ENCODE measurements at regions not wholly inside any gene's neighbourhood (a gene's known extent, or its start where the extent isn't known, plus 50 kb on each side); places are given as distances from the start of the nearest gene placed in this dataset.
"Not testable (repeated sequence)": the region's sequence is repeated elsewhere in the genome, so short reads cannot be mapped to it uniquely, and the experiment has no call there.

DNA sequence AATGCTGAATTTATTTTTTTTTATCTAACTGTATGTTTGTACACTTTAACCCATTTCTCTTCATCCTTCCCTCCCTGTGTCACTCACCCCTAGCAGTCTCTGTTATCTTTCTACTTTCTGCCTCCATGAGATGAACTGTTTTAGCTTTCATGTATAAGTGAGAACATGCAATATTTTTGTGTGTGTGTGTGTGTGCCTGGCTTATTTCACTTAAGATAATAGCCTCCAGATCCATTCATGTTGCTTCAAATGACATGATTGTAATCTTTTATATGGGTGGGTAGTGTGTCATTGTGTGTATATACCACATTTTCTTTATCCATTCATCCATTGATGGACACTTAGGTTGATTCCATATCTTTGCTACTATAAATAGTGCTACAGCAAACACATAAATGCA lies 1023.9 kb downstream of the TLE1 start:
- Mint-ChIP-seq H3K9me3 (peaks cover 21% of the 10 kb centered on the region), H3K4me1 (no peaks in the 10 kb centered on the region), H3K27ac (no peak overlapping the region), H3K4me3 (no peak overlapping the region), H3K36me3 (peaks cover 5% of the 10 kb centered on the region)
- ATAC-seq (no peak), DNase-seq (ENCODE audit: low spot score in 2 of 2) (no peak)

DNA sequence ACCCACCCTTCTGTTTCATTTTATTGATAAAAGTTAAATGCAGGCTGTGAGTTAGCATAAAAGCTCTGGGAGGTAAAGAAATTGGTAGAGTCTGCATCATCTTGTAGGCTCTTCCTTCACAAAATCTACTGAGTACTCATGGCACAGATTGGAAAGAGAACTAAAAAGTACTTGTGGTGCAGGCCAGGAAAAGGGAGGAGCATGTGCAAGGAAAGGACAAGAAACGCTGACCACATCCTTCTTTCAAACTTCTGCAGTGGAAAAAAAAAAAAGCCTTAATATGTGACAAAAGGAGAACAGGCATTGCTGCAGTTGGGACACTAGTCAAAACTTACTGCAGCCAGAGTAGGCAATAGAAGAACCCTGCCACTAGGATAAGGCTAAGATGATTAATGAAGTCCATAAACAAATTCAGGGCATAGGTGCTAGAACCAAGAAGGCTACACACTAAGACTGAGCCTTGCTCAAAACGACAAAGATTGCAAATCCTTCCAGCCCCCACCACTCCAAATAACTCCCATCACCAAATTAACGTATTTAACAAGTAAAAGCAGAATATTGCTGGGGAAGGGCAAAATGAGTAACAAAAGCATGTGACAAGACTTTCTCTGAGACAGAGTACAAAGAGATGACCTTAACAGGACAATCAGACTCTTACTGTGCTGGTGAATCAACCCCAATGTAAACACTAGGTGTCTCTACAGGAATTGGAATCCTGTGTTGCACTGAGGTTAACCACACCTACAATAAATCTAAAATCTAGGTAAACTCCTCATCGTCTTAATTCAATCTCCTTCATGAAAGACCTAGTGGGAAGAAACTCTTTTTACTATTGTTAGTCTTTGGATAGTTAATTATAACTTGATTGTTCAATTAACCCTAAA lies 1024.8 kb downstream of the TLE1 start:
- Mint-ChIP-seq H3K9me3 (peaks cover 21% of the 10 kb centered on the region), H3K27ac (no peak overlapping the region), H3K4me1 (no peaks in the 10 kb centered on the region), H3K4me3 (no peak overlapping the region), H3K36me3 (peaks cover 5% of the 10 kb centered on the region)
- DNase-seq (ENCODE audit: low spot score in 2 of 2) (no peak), ATAC-seq (no peak)

DNA sequence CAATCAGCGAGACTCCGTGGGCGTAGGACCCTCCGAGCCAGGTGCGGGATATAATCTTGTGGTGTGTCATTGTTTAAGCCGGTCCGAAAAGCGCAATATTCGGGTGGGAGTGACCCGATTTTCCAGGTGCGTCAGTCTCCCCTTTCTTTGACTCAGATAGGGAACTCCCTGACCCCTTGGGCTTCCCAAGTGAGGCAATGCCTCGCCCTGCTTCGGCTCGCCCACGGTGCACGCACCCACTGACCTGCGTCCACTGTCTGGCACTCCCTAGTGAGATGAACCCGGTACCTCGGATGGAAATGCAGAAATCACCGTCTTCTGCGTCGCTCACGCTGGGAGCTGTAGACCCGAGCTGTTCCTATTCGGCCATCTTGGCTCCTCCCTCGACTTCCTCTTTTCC lies 1029.6 kb downstream of the TLE1 start:
- DNase-seq (ENCODE audit: low spot score in 2 of 2); H3K4me1 Mint-ChIP-seq; ATAC-seq; H3K27ac Mint-ChIP-seq; H3K36me3 Mint-ChIP-seq; H3K4me3 Mint-ChIP-seq: not testable (repeated sequence)
- H3K9me3 Mint-ChIP-seq, result peaks cover 12% of the 10 kb centered on the region

DNA sequence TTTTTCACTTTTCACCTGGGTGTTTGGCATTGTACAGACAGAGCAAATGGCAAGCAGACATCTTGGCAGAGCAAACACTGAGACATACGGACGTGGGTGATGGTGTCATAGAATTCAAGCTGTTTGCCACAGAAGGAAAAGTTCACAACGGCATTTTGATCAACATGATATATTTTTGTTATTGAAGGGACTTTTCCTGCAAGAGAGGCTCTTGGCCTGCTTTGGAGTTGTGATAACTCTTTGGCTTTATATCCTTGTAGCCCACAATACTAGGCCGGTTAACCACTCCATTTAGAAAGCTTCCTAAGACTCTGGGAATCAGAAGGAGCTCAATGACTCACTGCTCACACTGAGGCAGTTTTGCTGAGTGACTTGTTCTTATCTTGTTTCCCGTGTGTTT lies 1038.3 kb downstream of the TLE1 start:
- ATAC-seq, result no peak
- Mint-ChIP-seq H3K27ac (no peak overlapping the region), H3K36me3 (no peaks in the 10 kb centered on the region), H3K4me1 (no peaks in the 10 kb centered on the region), H3K4me3 (no peak overlapping the region), H3K9me3 (peaks cover 8% of the 10 kb centered on the region)
- no peak for DNase-seq (ENCODE audit: low spot score in 2 of 2)

- no peak for ATAC-seq
- no peak for DNase-seq (ENCODE audit: low spot score in 2 of 2)
- Mint-ChIP-seq H3K4me3 (no peak overlapping the region), H3K36me3 (no peaks in the 10 kb centered on the region), H3K9me3 (peaks cover 9% of the 10 kb centered on the region), H3K4me1 (no peaks in the 10 kb centered on the region), H3K27ac (no peak overlapping the region)
Observed at GRCh38 chr9:80649496-80649895, 1039.9 kb downstream of the TLE1 start.

DNA sequence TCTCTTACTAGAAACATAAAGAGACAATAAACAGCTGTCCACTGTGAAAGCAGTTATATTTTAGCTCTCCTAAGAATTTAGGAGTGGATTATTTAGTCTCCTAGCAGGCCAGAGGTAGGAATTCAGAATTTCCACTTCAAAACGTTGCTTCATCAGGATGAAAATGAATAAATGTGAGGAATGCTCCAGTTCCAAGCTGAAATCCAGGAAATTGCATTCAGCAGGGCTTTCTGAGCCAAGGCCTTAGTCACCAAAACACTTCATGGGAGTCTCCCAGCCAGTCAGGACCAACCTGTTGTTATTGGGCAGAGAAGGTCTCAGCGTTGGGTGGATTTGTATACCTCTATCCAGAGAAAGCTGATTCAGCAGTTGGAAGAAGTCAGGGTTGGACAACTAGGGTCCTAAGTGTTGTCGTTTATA lies 1040.3 kb downstream of the TLE1 start:
- Mint-ChIP-seq H3K4me3 (no peak overlapping the region), H3K36me3 (no peaks in the 10 kb centered on the region), H3K9me3 (peaks cover 10% of the 10 kb centered on the region), H3K27ac (no peak overlapping the region), H3K4me1 (no peaks in the 10 kb centered on the region)
- DNase-seq (ENCODE audit: low spot score in 2 of 2) (no peak), ATAC-seq (no peak)

- no peaks in the 10 kb centered on the region for H3K4me1 Mint-ChIP-seq
- peaks cover 10% of the 10 kb centered on the region for H3K9me3 Mint-ChIP-seq
- H3K27ac Mint-ChIP-seq, result no peak overlapping the region
- ATAC-seq, result no peak
- no peak overlapping the region for H3K4me3 Mint-ChIP-seq
- no peak for DNase-seq (ENCODE audit: low spot score in 2 of 2)
- no peaks in the 10 kb centered on the region for H3K36me3 Mint-ChIP-seq
Observed at GRCh38 chr9:80648336-80648735, 1041.0 kb downstream of the TLE1 start.

DNA sequence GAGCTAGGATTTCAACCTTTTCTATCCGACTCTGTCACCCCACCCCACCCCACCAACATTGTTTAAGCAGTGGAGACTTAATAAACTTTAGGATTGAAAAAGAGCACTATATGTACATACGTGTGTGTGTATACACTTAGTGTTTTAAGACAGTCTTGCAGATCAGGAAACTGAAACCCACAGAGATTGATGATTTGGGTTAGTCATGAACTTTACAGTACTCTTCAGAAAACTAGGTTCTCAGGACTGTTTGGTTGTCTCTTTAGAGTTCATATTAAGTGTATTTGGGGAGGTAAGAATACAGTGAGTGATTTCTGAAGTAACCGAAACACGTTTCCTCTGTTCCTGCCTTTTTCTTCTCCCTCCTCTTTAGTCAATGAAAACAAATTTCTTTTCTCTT lies 1043.1 kb downstream of the TLE1 start:
- no peaks in the 10 kb centered on the region for H3K4me1 Mint-ChIP-seq
- DNase-seq (ENCODE audit: low spot score in 2 of 2) (no peak), ATAC-seq (no peak)
- no peaks in the 10 kb centered on the region for H3K36me3 Mint-ChIP-seq
- peaks cover 7% of the 10 kb centered on the region for H3K9me3 Mint-ChIP-seq
- no peak overlapping the region for H3K4me3 Mint-ChIP-seq
- H3K27ac Mint-ChIP-seq, result no peak overlapping the region

- no peak for DNase-seq (ENCODE audit: low spot score in 2 of 2)
- no peaks in the 10 kb centered on the region for H3K4me1 Mint-ChIP-seq
- H3K9me3 Mint-ChIP-seq, result peaks cover 7% of the 10 kb centered on the region
Observed at GRCh38 chr9:80644044-80644443, 1045.3 kb downstream of the TLE1 start.

GRCh38 chr9:80635065-80635464 lies 1054.3 kb downstream of the TLE1 start:
- H3K4me1 Mint-ChIP-seq, result no peaks in the 10 kb centered on the region
- no peaks in the 10 kb centered on the region for H3K36me3 Mint-ChIP-seq
- no peak for ATAC-seq
- no peak for DNase-seq (ENCODE audit: low spot score in 2 of 2)
- H3K4me3 Mint-ChIP-seq, result no peak overlapping the region
- H3K27ac Mint-ChIP-seq, result no peak overlapping the region
- peaks cover 19% of the 10 kb centered on the region for H3K9me3 Mint-ChIP-seq

More at GRCh38 chr9:80644044-80644443, 1045.3 kb downstream of the TLE1 start:
- Mint-ChIP-seq H3K4me3 (no peak overlapping the region), H3K27ac (no peak overlapping the region), H3K36me3 (no peaks in the 10 kb centered on the region)
- ATAC-seq, result no peak

DNA sequence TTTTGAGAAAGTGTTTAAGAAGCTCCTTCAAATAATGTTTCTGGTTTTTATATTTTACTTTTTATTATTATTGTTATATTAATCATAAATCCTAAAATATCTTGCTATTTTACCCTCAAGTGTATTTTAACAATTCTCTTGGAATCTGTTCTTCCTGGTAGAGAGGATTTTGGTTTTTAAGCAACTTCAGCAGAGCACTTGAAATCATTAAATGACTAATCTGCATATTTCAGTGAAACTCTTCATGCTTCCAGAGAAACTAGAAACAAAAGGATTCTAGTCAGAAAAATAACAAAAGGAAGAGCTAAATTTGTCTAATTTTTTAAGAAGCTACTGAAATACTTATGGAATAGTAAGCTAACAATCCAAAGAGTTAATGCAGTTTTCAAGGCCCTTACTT lies 1057.3 kb downstream of the TLE1 start:
- no peak for ATAC-seq
- no peaks in the 10 kb centered on the region for H3K4me1 Mint-ChIP-seq
- no peak overlapping the region for H3K4me3 Mint-ChIP-seq
- no peak for DNase-seq (ENCODE audit: low spot score in 2 of 2)
- peaks cover 19% of the 10 kb centered on the region for H3K9me3 Mint-ChIP-seq
- H3K36me3 Mint-ChIP-seq, result no peaks in the 10 kb centered on the region
- no peak overlapping the region for H3K27ac Mint-ChIP-seq

- Mint-ChIP-seq H3K27ac (no peak overlapping the region), H3K4me3 (no peak overlapping the region), H3K36me3 (no peaks in the 10 kb centered on the region), H3K4me1 (no peaks in the 10 kb centered on the region), H3K9me3 (peaks cover 14% of the 10 kb centered on the region)
- no peak for DNase-seq (ENCODE audit: low spot score in 2 of 2)
- no peak for ATAC-seq
Observed at GRCh38 chr9:80622508-80622907, 1050.7 kb downstream of the TLE4 start.

DNA sequence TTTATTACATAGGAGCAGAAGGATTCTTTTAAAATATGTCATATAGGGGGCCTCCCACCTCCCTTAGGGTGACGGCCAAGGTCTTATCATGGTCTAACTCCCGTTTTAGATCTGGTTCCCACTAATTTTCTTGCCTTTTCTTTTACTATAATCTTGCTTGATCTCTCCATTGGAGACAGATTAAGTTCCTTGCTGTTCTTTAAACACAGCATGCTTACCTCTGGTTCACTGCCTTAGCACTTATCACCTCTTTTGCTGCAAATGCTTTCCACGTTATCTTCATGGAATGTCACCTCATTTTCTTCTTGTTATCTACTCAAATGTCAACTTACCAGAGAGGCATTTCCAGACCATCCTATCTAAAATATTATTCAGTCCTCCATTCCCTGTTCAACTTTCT lies 1047.6 kb downstream of the TLE4 start:
- H3K9me3 Mint-ChIP-seq, result peaks cover 8% of the 10 kb centered on the region
- no peak for DNase-seq (ENCODE audit: low spot score in 2 of 2)

GRCh38 chr9:80615964-80616363 lies 1044.2 kb downstream of the TLE4 start:
- Mint-ChIP-seq H3K36me3 (no peaks in the 10 kb centered on the region), H3K4me1 (no peaks in the 10 kb centered on the region), H3K27ac (no peak overlapping the region), H3K9me3 (peaks cover 8% of the 10 kb centered on the region), H3K4me3 (no peak overlapping the region)
- DNase-seq (ENCODE audit: low spot score in 2 of 2), result no peak
- ATAC-seq, result no peak

More for the DNA sequence above, 1047.6 kb downstream of the TLE4 start:
- Mint-ChIP-seq H3K4me3 (no peak overlapping the region), H3K4me1 (no peaks in the 10 kb centered on the region), H3K27ac (no peak overlapping the region), H3K36me3 (no peaks in the 10 kb centered on the region)
- no peak for ATAC-seq

DNA sequence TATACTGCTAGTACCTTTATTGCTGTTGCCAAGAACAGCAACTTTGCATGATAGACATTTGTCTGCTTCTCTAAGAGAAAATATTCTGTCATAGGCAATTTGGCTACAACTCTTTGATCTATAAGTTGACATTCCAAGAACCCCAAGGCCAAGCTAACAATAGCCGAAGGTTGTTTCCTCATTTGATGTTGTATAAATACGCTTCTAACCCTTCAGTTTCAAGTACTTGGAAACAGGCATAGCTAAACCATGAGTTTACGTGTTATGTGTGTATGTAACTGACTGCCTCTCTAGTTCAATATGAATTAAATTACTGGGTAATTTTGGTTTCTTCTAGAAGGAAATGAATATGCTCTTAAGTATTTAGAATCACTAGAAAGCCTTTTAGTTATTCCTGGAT lies 1034.0 kb downstream of the TLE4 start:
- Mint-ChIP-seq H3K4me1 (no peaks in the 10 kb centered on the region), H3K9me3 (peaks cover 6% of the 10 kb centered on the region), H3K27ac (no peak overlapping the region), H3K4me3 (no peak overlapping the region), H3K36me3 (no peaks in the 10 kb centered on the region)
- ATAC-seq (no peak), DNase-seq (ENCODE audit: low spot score in 2 of 2) (no peak)

DNA sequence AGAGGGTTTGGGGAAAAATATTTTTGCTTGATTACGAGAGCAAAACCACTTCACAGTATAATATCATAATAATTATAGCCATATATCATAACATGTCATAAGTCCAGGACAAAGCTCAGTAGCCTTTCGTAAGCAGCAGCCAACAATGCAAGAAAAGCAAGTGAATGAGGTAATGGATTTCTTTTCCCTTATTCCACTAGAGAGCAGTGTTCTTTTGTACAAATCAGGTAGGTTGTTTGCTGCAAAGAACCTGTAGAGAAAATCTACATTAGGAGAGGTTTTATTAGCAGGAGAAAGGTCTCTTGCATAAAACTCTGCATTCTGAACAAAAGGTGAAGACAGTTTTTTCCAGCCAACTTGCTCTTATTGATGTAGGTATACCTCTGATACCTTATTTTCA lies 1033.4 kb downstream of the TLE4 start:
- Mint-ChIP-seq H3K9me3 (peaks cover 4% of the 10 kb centered on the region), H3K4me3 (no peak overlapping the region), H3K4me1 (no peaks in the 10 kb centered on the region), H3K36me3 (no peaks in the 10 kb centered on the region), H3K27ac (no peak overlapping the region)
- no peak for DNase-seq (ENCODE audit: low spot score in 2 of 2)
- ATAC-seq, result no peak

Measured in stimulated activated effector memory CD8-positive, alpha-beta T cell treated with anti-CD3 and anti-CD28 coated beads, Interleukin-12 subunit alpha, Interleukin-12 subunit beta, amount 100 ng/mL, for 72 hours (primary cell).